ENCODE measurements at regions not wholly inside any gene's neighbourhood (a gene's known extent, or its start where the extent isn't known, plus 50 kb on each side); places are given as distances from the start of the nearest gene placed in this dataset.

DNA sequence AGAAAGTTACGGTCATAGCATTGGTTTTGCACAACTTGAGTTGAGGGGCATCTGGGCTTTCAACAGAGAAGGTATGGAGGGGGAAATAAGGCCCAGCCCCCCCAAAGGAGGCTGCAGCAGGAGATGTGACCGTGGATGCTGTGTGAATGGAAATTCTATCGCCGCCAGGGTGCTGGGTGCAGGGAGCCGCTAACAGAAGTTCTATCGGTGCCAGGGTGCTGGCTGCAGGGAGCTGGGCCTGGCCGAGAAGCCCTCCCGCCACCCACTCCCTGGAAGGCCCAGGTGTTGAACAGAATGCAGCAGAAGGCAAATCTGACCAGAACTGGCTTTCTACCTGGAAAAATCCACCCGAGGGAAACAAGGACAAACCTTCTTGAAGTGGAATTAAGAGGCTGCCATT lies 115.0 kb downstream of the SHANK2 start:
- no peaks in the 10 kb centered on the region for H3K9me2 ChIP-seq (replicated peaks; ENCODE audit: low read depth, low read length)
- no peak overlapping the region for H3K4me2 ChIP-seq (ENCODE audit: low read depth, low read length, poor library complexity, severe bottlenecking)
- no peak overlapping the region for H3K9ac ChIP-seq (ENCODE audit: low read depth, low read length, poor library complexity, severe bottlenecking)
- no peaks in the 10 kb centered on the region for H3F3A ChIP-seq (ENCODE audit: low read depth)
- no peaks in the 10 kb centered on the region for H3K27me3 ChIP-seq (ENCODE audit: insufficient read depth, low read length, poor library complexity, severe bottlenecking)
- H3K4me3 ChIP-seq (ENCODE audit: low read length, poor library complexity, severe bottlenecking), result no peak overlapping the region
- no peaks in the 10 kb centered on the region for H4K20me1 ChIP-seq (ENCODE audit: insufficient read depth, low read length, poor library complexity, severe bottlenecking)
- no peak overlapping the region for H2AFZ ChIP-seq (ENCODE audit: low read length)
- TF ChIP-seq EZH2phosphoT487 (IDR thresholded peaks at IDR 0.05; ENCODE audit: borderline replicate concordance), result no peak
- TF ChIP-seq, protein P1, sequence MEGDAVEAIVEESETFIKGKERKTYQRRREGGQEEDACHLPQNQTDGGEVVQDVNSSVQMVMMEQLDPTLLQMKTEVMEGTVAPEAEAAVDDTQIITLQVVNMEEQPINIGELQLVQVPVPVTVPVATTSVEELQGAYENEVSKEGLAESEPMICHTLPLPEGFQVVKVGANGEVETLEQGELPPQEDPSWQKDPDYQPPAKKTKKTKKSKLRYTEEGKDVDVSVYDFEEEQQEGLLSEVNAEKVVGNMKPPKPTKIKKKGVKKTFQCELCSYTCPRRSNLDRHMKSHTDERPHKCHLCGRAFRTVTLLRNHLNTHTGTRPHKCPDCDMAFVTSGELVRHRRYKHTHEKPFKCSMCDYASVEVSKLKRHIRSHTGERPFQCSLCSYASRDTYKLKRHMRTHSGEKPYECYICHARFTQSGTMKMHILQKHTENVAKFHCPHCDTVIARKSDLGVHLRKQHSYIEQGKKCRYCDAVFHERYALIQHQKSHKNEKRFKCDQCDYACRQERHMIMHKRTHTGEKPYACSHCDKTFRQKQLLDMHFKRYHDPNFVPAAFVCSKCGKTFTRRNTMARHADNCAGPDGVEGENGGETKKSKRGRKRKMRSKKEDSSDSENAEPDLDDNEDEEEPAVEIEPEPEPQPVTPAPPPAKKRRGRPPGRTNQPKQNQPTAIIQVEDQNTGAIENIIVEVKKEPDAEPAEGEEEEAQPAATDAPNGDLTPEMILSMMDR (conservative IDR thresholded peaks at IDR 0.05; ENCODE audit: low read length), result no peak
- no peaks in the 10 kb centered on the region for H3K79me2 ChIP-seq (ENCODE audit: insufficient read depth, low read length)
- H3K9me3 ChIP-seq (ENCODE audit: insufficient read depth, low read depth, low read length), result peaks cover 6% of the 10 kb centered on the region; the same call in 1 of the 2 replicates
- H3K36me3 ChIP-seq (ENCODE audit: insufficient read depth, low read length), result no peaks in the 10 kb centered on the region
- no peaks in the 10 kb centered on the region for H3K4me1 ChIP-seq (ENCODE audit: insufficient read depth, low read length, poor library complexity, severe bottlenecking)

DNA sequence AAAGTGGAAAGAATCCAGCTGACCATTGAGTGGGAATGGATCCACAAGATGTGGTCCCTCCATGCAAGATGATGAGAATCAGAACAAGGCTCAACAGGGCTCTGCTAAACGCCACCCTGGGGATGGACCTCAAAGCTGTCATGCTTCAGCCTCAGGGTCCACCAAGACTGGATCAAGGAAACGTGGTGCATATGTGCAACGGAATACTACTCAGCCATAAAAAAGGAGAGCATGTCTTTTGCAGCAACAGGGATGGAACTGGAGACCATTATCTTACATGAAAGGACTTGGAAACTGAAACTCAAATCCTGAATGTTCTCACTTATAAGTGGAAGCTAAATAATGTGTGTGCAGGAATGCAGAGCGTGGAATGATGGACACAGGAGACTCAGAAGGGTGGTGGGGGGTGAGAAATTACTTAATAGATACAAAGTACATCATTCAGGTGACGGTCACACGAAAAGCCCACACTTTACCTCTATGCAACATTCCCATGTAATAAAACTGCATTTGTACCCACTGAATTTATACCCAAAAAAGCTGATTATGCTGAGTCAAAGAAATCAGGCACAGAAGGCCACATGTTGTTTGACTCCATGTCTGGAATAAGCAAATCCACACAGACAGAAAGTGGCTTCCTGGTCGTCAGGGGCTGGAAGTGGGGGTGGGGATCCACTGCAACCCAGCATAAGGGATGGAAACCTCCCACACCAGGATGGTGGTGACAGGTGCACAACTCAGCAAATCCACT lies 116.1 kb downstream of the SHANK2 start:
- no peaks in the 10 kb centered on the region for H3K27me3 ChIP-seq (ENCODE audit: insufficient read depth, low read length, poor library complexity, severe bottlenecking)
- TF ChIP-seq, protein P1 (conservative IDR thresholded peaks at IDR 0.05; ENCODE audit: low read length), result no peak
- no peak for TF ChIP-seq EZH2phosphoT487 (IDR thresholded peaks at IDR 0.05; ENCODE audit: borderline replicate concordance)
- no peaks in the 10 kb centered on the region for H3K4me1 ChIP-seq (ENCODE audit: insufficient read depth, low read length, poor library complexity, severe bottlenecking)
- H3K36me3 ChIP-seq (ENCODE audit: insufficient read depth, low read length), result no peaks in the 10 kb centered on the region
- H3K9me3 ChIP-seq (ENCODE audit: insufficient read depth, low read depth, low read length), result peaks cover 6% of the 10 kb centered on the region; the same call in 1 of the 2 replicates
- no peaks in the 10 kb centered on the region for H3K9me2 ChIP-seq (replicated peaks; ENCODE audit: low read depth, low read length)
- H2AFZ ChIP-seq (ENCODE audit: low read length), result no peak overlapping the region
- H4K20me1 ChIP-seq (ENCODE audit: insufficient read depth, low read length, poor library complexity, severe bottlenecking), result no peaks in the 10 kb centered on the region
- no peaks in the 10 kb centered on the region for H3F3A ChIP-seq (ENCODE audit: low read depth)
- H3K4me3 ChIP-seq (ENCODE audit: low read length, poor library complexity, severe bottlenecking), result no peak overlapping the region
- no peak overlapping the region for H3K9ac ChIP-seq (ENCODE audit: low read depth, low read length, poor library complexity, severe bottlenecking)
- H3K79me2 ChIP-seq (ENCODE audit: insufficient read depth, low read length), result no peaks in the 10 kb centered on the region
- H3K4me2 ChIP-seq (ENCODE audit: low read depth, low read length, poor library complexity, severe bottlenecking), result no peak overlapping the region

DNA sequence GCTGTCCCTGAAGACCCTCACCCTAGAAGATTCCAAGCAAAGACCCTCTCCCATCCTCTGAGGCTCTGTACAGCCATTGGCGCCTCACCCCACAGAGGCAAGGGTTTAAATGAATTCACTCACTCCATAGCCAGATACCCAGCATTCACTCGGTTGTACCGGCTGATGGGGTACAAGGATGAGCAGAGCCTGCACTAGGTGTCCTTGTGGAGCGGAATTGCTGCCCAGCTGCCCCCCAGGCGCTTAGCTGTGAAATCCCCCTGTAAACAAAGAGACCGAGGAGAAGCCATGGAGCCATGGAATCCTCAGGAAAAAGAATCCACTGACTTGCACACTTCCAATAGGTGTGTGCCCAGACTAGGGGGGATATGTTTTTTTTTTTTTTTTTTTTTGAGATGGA lies 117.3 kb downstream of the SHANK2 start:
- Histone ChIP-seq H3K9ac (ENCODE audit: low read depth, low read length, poor library complexity, severe bottlenecking) (no peak overlapping the region), H3K4me2 (ENCODE audit: low read depth, low read length, poor library complexity, severe bottlenecking) (no peak overlapping the region), H3K36me3 (ENCODE audit: insufficient read depth, low read length) (no peaks in the 10 kb centered on the region), H2AFZ (ENCODE audit: low read length) (no peak overlapping the region), H3F3A (ENCODE audit: low read depth) (no peaks in the 10 kb centered on the region), H3K9me3 (ENCODE audit: insufficient read depth, low read depth, low read length) (peaks cover 5% of the 10 kb centered on the region; the same call in 1 of the 2 replicates), H3K9me2 (replicated peaks; ENCODE audit: low read depth, low read length) (no peaks in the 10 kb centered on the region), H3K27me3 (ENCODE audit: insufficient read depth, low read length, poor library complexity, severe bottlenecking) (no peaks in the 10 kb centered on the region), H3K4me3 (ENCODE audit: low read length, poor library complexity, severe bottlenecking) (no peak overlapping the region), H3K79me2 (ENCODE audit: insufficient read depth, low read length) (no peaks in the 10 kb centered on the region), H3K4me1 (ENCODE audit: insufficient read depth, low read length, poor library complexity, severe bottlenecking) (no peaks in the 10 kb centered on the region), H4K20me1 (ENCODE audit: insufficient read depth, low read length, poor library complexity, severe bottlenecking) (no peaks in the 10 kb centered on the region)
- TF ChIP-seq, protein P1 (conservative IDR thresholded peaks at IDR 0.05; ENCODE audit: low read length), result no peak
- no peak for TF ChIP-seq EZH2phosphoT487 (IDR thresholded peaks at IDR 0.05; ENCODE audit: borderline replicate concordance)
